ENCODE measurements at regions not wholly inside any gene's neighbourhood (a gene's known extent, or its start where the extent isn't known, plus 50 kb on each side); places are given as distances from the start of the nearest gene placed in this dataset.

DNA sequence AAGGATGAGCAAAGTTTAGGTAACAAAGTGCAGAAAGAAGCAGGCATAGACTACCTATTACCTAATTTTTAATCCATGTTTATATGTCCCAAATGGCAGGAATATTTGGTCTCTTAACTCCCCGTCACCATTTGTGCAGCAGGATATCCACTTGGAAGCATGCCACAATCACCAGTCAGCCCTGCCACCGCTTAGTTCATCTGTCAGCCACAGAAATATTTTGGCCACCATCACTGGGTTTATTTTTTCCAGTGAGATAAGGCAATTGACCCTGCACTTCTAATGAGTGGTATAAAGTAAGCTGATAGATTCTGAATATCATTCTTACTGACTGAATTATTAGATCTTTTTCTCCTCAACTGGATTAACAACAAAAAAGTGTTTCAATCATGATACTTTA, 152.9 kb upstream of the SOX2 start:
- DNase-seq (no peak), ATAC-seq (no peak)
- no peaks in the 10 kb centered on the region for H3K4me1 ChIP-seq (ENCODE audit: low read depth)
- no peaks in the 10 kb centered on the region for H3K9me3 ChIP-seq
- intact Hi-C loops (cut with DNase I, micrococcal nuclease), result no loop called here
- TF ChIP-seq, protein P1, sequence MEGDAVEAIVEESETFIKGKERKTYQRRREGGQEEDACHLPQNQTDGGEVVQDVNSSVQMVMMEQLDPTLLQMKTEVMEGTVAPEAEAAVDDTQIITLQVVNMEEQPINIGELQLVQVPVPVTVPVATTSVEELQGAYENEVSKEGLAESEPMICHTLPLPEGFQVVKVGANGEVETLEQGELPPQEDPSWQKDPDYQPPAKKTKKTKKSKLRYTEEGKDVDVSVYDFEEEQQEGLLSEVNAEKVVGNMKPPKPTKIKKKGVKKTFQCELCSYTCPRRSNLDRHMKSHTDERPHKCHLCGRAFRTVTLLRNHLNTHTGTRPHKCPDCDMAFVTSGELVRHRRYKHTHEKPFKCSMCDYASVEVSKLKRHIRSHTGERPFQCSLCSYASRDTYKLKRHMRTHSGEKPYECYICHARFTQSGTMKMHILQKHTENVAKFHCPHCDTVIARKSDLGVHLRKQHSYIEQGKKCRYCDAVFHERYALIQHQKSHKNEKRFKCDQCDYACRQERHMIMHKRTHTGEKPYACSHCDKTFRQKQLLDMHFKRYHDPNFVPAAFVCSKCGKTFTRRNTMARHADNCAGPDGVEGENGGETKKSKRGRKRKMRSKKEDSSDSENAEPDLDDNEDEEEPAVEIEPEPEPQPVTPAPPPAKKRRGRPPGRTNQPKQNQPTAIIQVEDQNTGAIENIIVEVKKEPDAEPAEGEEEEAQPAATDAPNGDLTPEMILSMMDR (IDR thresholded peaks at IDR 0.05), result no peak
- no peaks in the 10 kb centered on the region for H3K36me3 ChIP-seq (ENCODE audit: low read depth)
- no peak overlapping the region for H3K4me3 ChIP-seq

DNA sequence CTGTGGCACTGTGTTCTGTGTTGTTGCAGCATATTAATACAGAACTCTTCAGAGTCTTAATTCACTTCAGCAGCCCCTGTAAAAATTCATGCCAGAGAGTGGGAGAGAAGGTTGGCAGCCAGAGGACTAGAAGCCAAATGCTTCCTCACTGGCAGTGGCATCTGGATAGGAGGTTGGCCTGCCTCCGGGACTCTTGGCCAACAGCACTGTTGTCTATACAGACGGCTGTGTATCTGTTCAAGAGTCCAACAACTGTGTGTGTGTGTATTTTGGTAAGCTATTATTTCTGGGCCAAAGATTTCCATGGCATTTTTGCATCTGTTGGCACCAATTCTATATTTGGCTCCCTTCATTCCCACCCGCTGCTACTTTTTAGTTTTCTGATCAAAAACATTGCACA, 156.0 kb upstream of the SOX2 start:
- no peak for DNase-seq
- Histone ChIP-seq H3K9me3 (no peaks in the 10 kb centered on the region), H3K36me3 (ENCODE audit: low read depth) (no peaks in the 10 kb centered on the region), H3K4me3 (no peak overlapping the region), H3K4me1 (ENCODE audit: low read depth) (no peaks in the 10 kb centered on the region)
- intact Hi-C loops (cut with DNase I, micrococcal nuclease), result no loop called here
- TF ChIP-seq, protein P1 (IDR thresholded peaks at IDR 0.05), result no peak
- ATAC-seq, result no peak

DNA sequence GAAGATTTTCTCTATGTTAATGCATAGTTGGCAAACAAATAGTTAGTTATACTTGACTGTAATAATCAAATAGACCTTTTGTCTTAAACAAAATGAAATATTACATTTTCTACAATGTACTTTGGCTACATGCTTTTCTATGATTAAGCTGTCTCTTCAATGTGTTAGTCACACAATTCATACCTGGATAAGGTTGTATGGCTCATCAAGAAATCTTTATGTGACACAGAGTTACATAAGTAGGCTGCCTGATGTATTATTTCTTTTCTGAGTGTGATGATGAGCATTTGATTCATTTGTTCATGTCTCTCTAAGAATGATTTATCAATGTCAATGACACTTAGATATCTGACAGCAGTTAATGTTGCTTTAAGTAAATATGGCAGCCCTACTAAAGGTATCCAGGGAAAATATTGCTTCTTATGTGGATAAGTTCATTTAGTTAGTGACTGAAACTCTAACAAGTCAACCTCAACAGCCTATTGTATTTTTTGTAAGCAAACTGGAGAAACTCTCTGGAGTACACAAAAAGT, 157.4 kb upstream of the SOX2 start:
- Histone ChIP-seq H3K36me3 (ENCODE audit: low read depth) (no peaks in the 10 kb centered on the region), H3K4me3 (no peak overlapping the region)
- no peak for ATAC-seq

DNA sequence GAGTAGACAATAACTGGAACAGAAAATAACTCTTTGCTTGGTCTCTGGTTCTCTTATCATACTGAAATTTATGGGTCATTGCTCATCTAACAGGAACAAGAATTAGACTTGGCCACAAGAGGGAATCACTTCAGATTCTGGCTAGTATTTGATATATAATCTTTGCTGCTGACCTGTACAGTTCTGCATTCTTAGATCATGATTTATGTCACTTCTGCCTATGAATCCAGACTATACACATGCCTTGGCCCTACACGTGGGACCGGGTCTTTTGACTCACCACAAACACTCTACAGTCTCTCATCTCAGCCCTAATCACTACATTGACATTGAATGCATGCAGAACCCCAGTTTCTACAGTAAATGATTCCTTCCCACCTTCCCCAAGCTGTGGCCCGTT, 162.5 kb upstream of the SOX2 start:
- ATAC-seq, result no peak
- no peaks in the 10 kb centered on the region for H3K9me3 ChIP-seq
- no peaks in the 10 kb centered on the region for H3K4me1 ChIP-seq (ENCODE audit: low read depth)
- intact Hi-C loops (cut with DNase I, micrococcal nuclease), result no loop called here
- H3K4me3 ChIP-seq, result no peak overlapping the region
- TF ChIP-seq, protein P1 (IDR thresholded peaks at IDR 0.05), result no peak
- DNase-seq, result no peak
- H3K36me3 ChIP-seq (ENCODE audit: low read depth), result no peaks in the 10 kb centered on the region

More for the DNA sequence above, 157.4 kb upstream of the SOX2 start:
- no peaks in the 10 kb centered on the region for H3K9me3 ChIP-seq
- intact Hi-C loops (cut with DNase I, micrococcal nuclease), result no loop called here
- no peak for DNase-seq
- TF ChIP-seq, protein P1 (IDR thresholded peaks at IDR 0.05), result no peak
- no peaks in the 10 kb centered on the region for H3K4me1 ChIP-seq (ENCODE audit: low read depth)

DNA sequence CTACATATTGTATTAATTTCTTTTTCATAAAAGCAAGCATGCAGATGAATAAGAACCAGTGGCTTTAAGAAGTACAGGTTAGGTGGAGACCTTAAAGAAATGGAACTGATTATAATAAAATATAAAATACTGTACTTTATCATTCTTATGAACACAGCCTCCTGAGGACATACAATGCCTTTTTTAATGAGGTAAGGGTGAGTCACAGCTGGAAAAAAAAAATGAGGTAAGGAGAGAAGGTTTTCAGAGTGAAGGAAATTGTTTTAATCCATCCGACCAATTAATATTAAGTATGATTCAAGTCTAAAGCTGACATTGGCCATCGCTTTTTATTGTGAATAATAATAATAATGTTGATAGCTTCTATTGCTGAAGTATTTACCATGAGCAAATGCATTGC, 170.3 kb upstream of the SOX2 start:
- no peak for ATAC-seq
- DNase-seq, result no peak
- no peaks in the 10 kb centered on the region for H3K36me3 ChIP-seq (ENCODE audit: low read depth)
- no peaks in the 10 kb centered on the region for H3K9me3 ChIP-seq
- no peak overlapping the region for H3K4me3 ChIP-seq
- intact Hi-C loops (cut with DNase I, micrococcal nuclease), result no loop called here
- TF ChIP-seq, protein P1 (IDR thresholded peaks at IDR 0.05), result no peak
- H3K4me1 ChIP-seq (ENCODE audit: low read depth), result no peaks in the 10 kb centered on the region

- TF ChIP-seq, protein P1 (IDR thresholded peaks at IDR 0.05), result no peak
- Histone ChIP-seq H3K36me3 (ENCODE audit: low read depth) (no peaks in the 10 kb centered on the region), H3K4me1 (ENCODE audit: low read depth) (no peaks in the 10 kb centered on the region), H3K4me3 (no peak overlapping the region), H3K9me3 (no peaks in the 10 kb centered on the region)
- no peak for ATAC-seq
- DNase-seq, result no peak
- intact Hi-C loops (cut with DNase I, micrococcal nuclease), result no loop called here
Measured at GRCh38 chr3:181534781-181535221, 176.9 kb upstream of the SOX2 start.

All from mucosa of descending colon (tissue), 3 donors.